Upper lobe of right lung (tissue), 1 donor: ENCODE measurements at regions not wholly inside any gene's neighbourhood (a gene's known extent, or its start where the extent isn't known, plus 50 kb on each side); places are given as distances from the start of the nearest gene placed in this dataset.

ENCODE experiments used
- ATAC-seq: fragments of 200-7000 bp; cut with Tn5 transposase; one replicate; pipeline ENCODE4 v1.9.1; 2020; ENCODE audit warnings: mild to moderate bottlenecking, moderate library complexity
- DNase-seq: peaks from one replicate; pipeline ENCODE4 v3.0.0-alpha.2; 2020
- H3K27ac ChIP-seq: fragments of 200-600 bp; one replicate; pipeline ENCODE4 v1.8.0; 2022
- H3K27me3 ChIP-seq: fragments of 200-600 bp; one replicate; pipeline ENCODE4 v1.8.0; 2022; ENCODE audit warnings: mild to moderate bottlenecking
- H3K36me3 ChIP-seq: fragments of 200-600 bp; one replicate; pipeline ENCODE4 v1.8.0; 2022
- H3K4me1 ChIP-seq: fragments of 200-600 bp; one replicate; pipeline ENCODE4 v1.8.0; 2022
- H3K4me3 ChIP-seq: fragments of 200-600 bp; one replicate; pipeline ENCODE4 v1.8.0; 2022; ENCODE audit warnings: mild to moderate bottlenecking
- H3K9me3 ChIP-seq: fragments of 200-600 bp; one replicate; pipeline ENCODE4 v1.8.0; 2022
- intact Hi-C: fragments of 100-400 bp; cut with DNase I; formaldehyde crosslinking; loops from one replicate; pipeline ENCODE4 v1.11.0; 2022
- TF ChIP-seq, protein P1 (sequence below): fragments of 200-600 bp; IDR thresholded peaks from one replicate; pipeline ENCODE4 v1.8.0; 2022; ENCODE audit warnings: antibody characterized with exemption
- donor health status: DM: no; HTN: yes; CAD: no; lungs with severe emphysema.

DNA sequence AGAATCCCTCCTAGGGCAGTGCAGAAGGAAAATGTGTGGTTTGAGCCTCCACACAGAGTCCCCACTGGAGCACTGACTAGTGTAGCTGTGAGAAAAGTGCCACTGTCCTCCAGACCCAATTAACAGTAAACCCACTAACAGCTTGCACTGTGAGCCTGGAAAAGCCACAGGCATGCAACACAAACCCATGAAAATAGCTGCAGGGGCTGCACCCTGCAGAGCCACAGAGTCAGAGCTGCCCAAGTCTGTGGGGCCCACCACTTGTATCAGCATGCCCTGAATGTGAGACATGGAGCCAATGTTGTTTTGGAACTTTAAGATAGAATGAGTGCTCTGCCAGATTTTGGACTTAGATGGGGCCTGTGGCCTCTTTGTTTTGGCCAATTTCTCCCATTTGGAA is 119.8 kb upstream of the CDH9 start:
- TF ChIP-seq, protein P1, sequence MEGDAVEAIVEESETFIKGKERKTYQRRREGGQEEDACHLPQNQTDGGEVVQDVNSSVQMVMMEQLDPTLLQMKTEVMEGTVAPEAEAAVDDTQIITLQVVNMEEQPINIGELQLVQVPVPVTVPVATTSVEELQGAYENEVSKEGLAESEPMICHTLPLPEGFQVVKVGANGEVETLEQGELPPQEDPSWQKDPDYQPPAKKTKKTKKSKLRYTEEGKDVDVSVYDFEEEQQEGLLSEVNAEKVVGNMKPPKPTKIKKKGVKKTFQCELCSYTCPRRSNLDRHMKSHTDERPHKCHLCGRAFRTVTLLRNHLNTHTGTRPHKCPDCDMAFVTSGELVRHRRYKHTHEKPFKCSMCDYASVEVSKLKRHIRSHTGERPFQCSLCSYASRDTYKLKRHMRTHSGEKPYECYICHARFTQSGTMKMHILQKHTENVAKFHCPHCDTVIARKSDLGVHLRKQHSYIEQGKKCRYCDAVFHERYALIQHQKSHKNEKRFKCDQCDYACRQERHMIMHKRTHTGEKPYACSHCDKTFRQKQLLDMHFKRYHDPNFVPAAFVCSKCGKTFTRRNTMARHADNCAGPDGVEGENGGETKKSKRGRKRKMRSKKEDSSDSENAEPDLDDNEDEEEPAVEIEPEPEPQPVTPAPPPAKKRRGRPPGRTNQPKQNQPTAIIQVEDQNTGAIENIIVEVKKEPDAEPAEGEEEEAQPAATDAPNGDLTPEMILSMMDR, result no peak
- intact Hi-C loops, result no loop called here
- no peaks in the 10 kb centered on the region for H3K4me1 ChIP-seq
- H3K27me3 ChIP-seq, result no peaks in the 10 kb centered on the region
- H3K4me3 ChIP-seq, result no peak overlapping the region
- peaks cover 4% of the 10 kb centered on the region for H3K9me3 ChIP-seq
- H3K36me3 ChIP-seq, result no peaks in the 10 kb centered on the region
- H3K27ac ChIP-seq, result no peak overlapping the region
- DNase-seq (no peak), ATAC-seq (no peak)

DNA sequence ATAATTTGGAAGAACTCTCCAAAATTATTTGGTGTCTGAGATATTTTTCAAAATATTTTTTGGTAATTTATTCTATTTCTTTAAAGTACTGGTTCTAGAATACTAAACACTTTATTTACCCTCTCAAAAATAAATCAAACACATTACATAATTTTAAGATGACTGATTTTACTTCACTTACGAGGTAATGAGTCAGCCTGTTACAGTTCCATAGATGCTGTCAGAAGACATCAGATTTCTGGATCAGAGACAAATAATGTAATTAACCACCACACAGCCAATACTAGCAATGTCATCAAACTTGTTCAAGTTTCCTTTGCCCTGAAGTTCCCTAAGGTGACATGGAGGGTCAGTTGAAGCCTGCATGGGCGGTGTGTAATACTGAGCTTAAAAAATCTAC is 106.1 kb upstream of the CDH9 start:
- no peaks in the 10 kb centered on the region for H3K27me3 ChIP-seq
- no peak for ATAC-seq
- no peak overlapping the region for H3K4me3 ChIP-seq
- H3K9me3 ChIP-seq, result no peaks in the 10 kb centered on the region
- H3K27ac ChIP-seq, result no peak overlapping the region
- H3K36me3 ChIP-seq, result no peaks in the 10 kb centered on the region
- no peak for DNase-seq
- intact Hi-C loops, result no loop called here
- TF ChIP-seq, protein P1, result no peak
- no peaks in the 10 kb centered on the region for H3K4me1 ChIP-seq

DNA sequence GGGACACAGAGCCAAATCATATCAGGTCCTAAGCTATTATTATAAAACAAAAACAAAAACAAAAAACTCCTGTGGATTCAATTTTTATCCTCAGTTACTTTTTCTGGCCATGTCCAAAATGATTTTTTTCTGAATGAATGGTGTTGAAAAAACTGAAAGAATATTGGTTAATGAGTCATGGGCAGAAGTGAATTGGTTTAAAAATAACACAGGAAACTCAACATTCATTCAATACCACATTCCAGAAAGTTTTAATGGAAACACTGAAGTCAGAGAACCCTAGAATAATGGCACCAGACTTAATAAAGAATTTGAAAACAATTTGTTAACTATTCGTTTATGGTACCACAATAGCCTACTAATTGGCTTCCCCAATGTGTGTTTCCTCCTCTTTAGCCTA is 102.4 kb upstream of the CDH9 start:
- intact Hi-C loops, result no loop called here
- ATAC-seq (no peak), DNase-seq (no peak)
- Histone ChIP-seq H3K9me3 (no peaks in the 10 kb centered on the region), H3K4me3 (no peak overlapping the region), H3K4me1 (no peaks in the 10 kb centered on the region), H3K36me3 (no peaks in the 10 kb centered on the region), H3K27me3 (no peaks in the 10 kb centered on the region), H3K27ac (no peak overlapping the region)
- TF ChIP-seq, protein P1, result no peak

DNA sequence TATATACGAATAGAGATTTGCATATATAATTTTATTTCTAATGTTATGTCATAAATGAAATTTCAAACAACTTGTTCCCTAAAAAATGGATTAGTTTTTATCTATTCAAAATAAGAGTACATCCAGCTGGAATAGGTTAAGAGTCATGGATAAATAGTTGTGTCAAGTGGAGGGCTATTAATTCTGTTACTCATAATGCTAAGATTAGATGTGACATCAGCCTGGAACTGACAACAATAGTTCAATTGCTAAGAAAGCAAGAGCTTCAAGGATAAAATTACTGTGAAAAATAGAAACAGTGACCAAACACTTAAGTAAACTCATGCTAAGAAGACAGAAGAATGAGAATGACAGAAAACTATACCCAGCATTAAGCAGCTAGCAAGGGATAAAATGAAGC is 92.2 kb upstream of the CDH9 start:
- intact Hi-C loops, result no loop called here
- no peaks in the 10 kb centered on the region for H3K9me3 ChIP-seq
- TF ChIP-seq, protein P1, result no peak
- no peak overlapping the region for H3K27ac ChIP-seq
- H3K4me1 ChIP-seq, result no peaks in the 10 kb centered on the region
- H3K27me3 ChIP-seq, result no peaks in the 10 kb centered on the region
- ATAC-seq (no peak), DNase-seq (no peak)
- no peak overlapping the region for H3K4me3 ChIP-seq
- no peaks in the 10 kb centered on the region for H3K36me3 ChIP-seq

GRCh38 chr5:27129926-27130325 is 91.5 kb upstream of the CDH9 start:
- TF ChIP-seq, protein P1, result no peak
- DNase-seq, result no peak
- no peaks in the 10 kb centered on the region for H3K27me3 ChIP-seq
- intact Hi-C loops, result no loop called here
- H3K36me3 ChIP-seq, result no peaks in the 10 kb centered on the region
- no peak overlapping the region for H3K27ac ChIP-seq
- no peaks in the 10 kb centered on the region for H3K9me3 ChIP-seq
- H3K4me1 ChIP-seq, result no peaks in the 10 kb centered on the region
- no peak overlapping the region for H3K4me3 ChIP-seq
- no peak for ATAC-seq

DNA sequence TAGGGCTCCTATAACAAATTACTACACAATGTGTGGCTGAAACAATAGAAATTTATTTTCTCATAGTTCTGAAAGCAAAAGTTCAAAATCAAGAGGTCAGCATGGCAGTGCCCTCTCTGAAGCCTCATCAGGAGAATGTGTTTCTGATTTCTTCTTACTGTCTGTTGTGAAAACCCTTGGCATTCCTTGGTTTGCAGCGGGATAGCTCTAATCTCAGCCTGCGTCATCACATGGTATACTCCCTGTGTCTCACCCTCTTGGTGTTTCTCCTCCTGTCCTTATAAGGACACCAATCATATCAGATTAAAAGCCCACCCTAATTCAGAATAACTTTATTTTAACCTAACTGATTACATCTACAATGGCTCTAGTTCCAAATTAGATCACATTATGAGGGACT is 87.5 kb upstream of the CDH9 start:
- TF ChIP-seq, protein P1, result no peak
- intact Hi-C loops, result no loop called here
- no peaks in the 10 kb centered on the region for H3K36me3 ChIP-seq
- H3K27me3 ChIP-seq, result no peaks in the 10 kb centered on the region
- no peak for ATAC-seq
- H3K9me3 ChIP-seq, result no peaks in the 10 kb centered on the region
- no peak overlapping the region for H3K4me3 ChIP-seq
- H3K4me1 ChIP-seq, result no peaks in the 10 kb centered on the region
- H3K27ac ChIP-seq, result no peak overlapping the region
- no peak for DNase-seq
